ENCODE measurements at regions not wholly inside any gene's neighbourhood (a gene's known extent, or its start where the extent isn't known, plus 50 kb on each side); places are given as distances from the start of the nearest gene placed in this dataset.

GRCh38 chr4:37737466-37737865 is 51.3 kb upstream of the RELL1 start:
- no peak for DNase-seq
